IPS-20b (cell line): ENCODE measurements at regions not wholly inside any gene's neighbourhood (a gene's known extent, or its start where the extent isn't known, plus 50 kb on each side); places are given as distances from the start of the nearest gene placed in this dataset.

Experiments
- H3K27ac ChIP-seq: one replicate; pipeline ENCODE4 v1.5.1; 2013; ENCODE audit warnings: low read length
- H3K27me3 ChIP-seq: 2 replicates; pipeline ENCODE4 v1.6.1; 2013; ENCODE audit warnings: mild to moderate bottlenecking, low read length, inconsistent platforms; ENCODE audit not compliant: insufficient read depth
- H3K36me3 ChIP-seq: 2 replicates; pipeline ENCODE4 v1.6.1; 2013; ENCODE audit warnings: low read depth, mild to moderate bottlenecking, inconsistent platforms, low read length, moderate library complexity; ENCODE audit not compliant: insufficient read depth
- H3K4me1 ChIP-seq: 2 replicates; pipeline ENCODE4 v1.6.1; 2013; ENCODE audit warnings: mild to moderate bottlenecking, control low read depth, inconsistent platforms, low read length, moderate library complexity; ENCODE audit not compliant: insufficient read depth
- H3K4me3 ChIP-seq: 2 replicates; pipeline ENCODE4 v1.5.1; 2013; ENCODE audit warnings: mild to moderate bottlenecking, low read length, inconsistent platforms
- H3K9ac ChIP-seq: 2 replicates; pipeline ENCODE4 v1.6.1; 2013; ENCODE audit warnings: low read depth, mild to moderate bottlenecking, inconsistent platforms, low read length, moderate library complexity
- H3K9me3 ChIP-seq: 2 replicates; pipeline ENCODE4 v1.6.1; 2013; ENCODE audit warnings: mild to moderate bottlenecking, low read depth, low read length, inconsistent platforms; ENCODE audit not compliant: insufficient read depth

DNA sequence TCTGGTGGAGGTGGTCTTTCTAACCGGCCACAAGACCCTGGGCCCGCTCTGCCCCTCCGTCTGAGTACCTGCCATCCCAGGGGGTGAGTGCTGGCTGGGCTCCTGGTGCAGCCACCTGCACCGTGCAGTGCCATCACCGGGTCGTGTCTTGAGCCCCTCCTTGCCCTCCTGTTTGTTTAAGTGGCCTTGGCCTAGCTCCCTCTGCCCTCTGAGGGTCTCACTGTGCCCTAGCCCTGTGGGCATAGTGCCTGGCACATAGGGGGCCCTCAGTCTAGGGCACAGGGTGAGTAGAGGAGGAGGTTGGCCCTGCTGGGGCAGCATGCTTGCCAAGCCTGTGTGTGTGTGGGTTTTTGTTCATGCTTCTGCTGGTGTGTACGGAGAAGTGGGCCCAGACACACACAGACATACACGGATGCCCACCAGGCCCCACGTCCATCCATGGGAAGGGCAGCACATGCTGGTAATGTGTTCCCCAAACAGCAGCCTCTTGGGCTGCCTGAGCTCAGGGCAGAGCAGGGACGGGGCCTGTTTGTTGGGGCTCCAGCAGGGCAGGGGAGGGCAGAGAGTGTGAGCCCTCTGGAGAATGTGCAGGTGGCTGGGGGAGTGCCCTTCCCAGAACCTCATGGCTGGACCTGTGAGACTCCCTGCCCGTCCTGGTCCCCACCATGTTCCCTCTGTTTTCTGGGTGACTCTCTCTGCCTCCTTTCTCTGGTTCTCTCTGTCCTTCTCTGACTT lies 94.6 kb downstream of the GLI2 start:
- Histone ChIP-seq H3K27me3 (no peaks in the 10 kb centered on the region), H3K27ac (no peak overlapping the region), H3K9me3 (no peaks in the 10 kb centered on the region), H3K4me3 (no peak overlapping the region), H3K4me1 (peaks cover 12% of the 10 kb centered on the region), H3K9ac (no peak overlapping the region), H3K36me3 (peaks cover 8% of the 10 kb centered on the region; the same call in 1 of the 2 replicates)

- peaks cover 11% of the 10 kb centered on the region; the same call in 1 of the 2 replicates for H3K4me1 ChIP-seq
- H3K27ac ChIP-seq: no peak overlapping the region
- H3K27me3 ChIP-seq: no peaks in the 10 kb centered on the region
- peaks cover 5% of the 10 kb centered on the region; the same call in 1 of the 2 replicates for H3K36me3 ChIP-seq
- no peaks in the 10 kb centered on the region for H3K9me3 ChIP-seq
- no peak overlapping the region for H3K4me3 ChIP-seq
- H3K9ac ChIP-seq: no peak overlapping the region
Measured at GRCh38 chr2:120831086-120831485, 95.4 kb downstream of the GLI2 start.

GRCh38 chr2:120831891-120832290 lies 96.2 kb downstream of the GLI2 start:
- no peak overlapping the region for H3K27ac ChIP-seq
- no peak overlapping the region for H3K4me3 ChIP-seq

DNA sequence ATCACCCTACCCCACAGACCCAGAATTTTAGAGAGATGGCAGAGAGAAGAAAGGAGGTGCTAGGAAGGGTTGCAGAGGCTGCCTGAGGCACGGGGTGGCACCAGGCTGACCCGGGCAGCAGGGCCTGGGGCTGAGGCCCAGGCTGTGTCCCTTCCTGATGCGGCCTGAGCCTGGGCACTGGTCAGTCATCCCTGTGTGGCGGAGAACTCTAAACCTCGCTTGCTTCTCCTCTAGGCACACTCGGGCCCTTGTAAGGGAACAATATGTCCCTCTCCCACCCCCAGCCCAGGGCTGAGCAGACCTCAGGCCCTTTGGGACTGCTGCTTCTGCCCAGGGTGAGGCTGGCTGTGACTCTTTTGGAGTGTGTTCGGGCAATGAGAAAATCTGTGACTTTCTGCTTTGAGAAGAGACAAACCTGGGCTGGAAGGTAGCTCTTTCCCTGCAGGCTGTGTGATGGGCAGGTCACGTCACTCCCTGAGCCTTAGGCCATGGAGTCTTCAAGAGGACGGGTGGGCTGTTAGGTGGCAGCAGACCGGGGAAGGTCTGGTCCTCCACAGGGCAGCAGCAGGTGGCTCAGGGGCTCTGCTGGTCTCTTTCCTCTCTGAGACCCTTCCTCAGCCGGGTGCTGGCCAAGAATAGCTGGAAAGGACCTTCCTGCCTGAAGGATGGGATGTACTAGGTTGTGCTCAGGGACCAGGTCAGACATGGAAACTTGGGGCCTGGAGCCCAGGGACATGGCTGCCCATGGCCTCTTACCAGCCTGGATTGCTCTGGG lies 96.8 kb downstream of the GLI2 start:
- no peak overlapping the region for H3K27ac ChIP-seq
- H3K36me3 ChIP-seq: peaks cover 11% of the 10 kb centered on the region; the same call in 1 of the 2 replicates
- no peak overlapping the region for H3K4me3 ChIP-seq
- no peaks in the 10 kb centered on the region for H3K9me3 ChIP-seq
- H3K27me3 ChIP-seq: no peaks in the 10 kb centered on the region
- H3K4me1 ChIP-seq: peaks cover 12% of the 10 kb centered on the region; the same call in 1 of the 2 replicates
- no peak overlapping the region for H3K9ac ChIP-seq

More at GRCh38 chr2:120831891-120832290, 96.2 kb downstream of the GLI2 start:
- no peaks in the 10 kb centered on the region for H3K9me3 ChIP-seq
- peaks cover 12% of the 10 kb centered on the region; the same call in 1 of the 2 replicates for H3K4me1 ChIP-seq
- H3K9ac ChIP-seq: no peak overlapping the region
- no peaks in the 10 kb centered on the region for H3K27me3 ChIP-seq
- H3K36me3 ChIP-seq: peaks cover 11% of the 10 kb centered on the region; the same call in 1 of the 2 replicates

DNA sequence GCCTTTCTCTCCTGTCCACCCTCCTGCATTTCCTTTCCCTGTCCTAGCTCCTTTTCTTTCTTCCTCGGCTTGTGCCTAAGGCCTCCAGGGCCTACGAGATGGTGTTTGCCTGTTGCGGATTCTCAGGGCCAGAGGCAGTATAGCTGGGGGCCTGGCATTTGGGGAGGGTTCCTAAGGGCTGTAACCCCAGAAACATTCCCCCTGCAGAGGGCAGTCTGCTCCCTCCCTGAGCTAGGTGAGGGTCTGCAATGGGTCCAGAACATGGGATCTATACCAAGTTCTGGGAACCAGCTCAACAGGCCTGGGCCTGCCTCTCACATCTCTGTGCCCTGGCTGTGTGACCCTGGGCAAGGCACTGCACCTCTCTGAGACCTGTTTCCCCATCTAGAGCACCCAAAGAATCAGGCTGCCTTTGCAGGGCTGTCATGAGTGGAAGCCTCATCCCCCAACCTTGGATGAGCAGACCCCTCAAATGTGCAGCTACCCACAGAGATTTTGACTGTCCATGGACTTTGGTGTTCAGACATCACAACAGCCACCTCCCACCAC lies 97.5 kb downstream of the GLI2 start:
- no peaks in the 10 kb centered on the region for H3K9me3 ChIP-seq
- H3K27ac ChIP-seq: no peak overlapping the region
- peaks cover 12% of the 10 kb centered on the region; the same call in 1 of the 2 replicates for H3K4me1 ChIP-seq
- no peaks in the 10 kb centered on the region for H3K27me3 ChIP-seq
- no peak overlapping the region for H3K9ac ChIP-seq
- H3K4me3 ChIP-seq: no peak overlapping the region
- H3K36me3 ChIP-seq: peaks cover 11% of the 10 kb centered on the region; the same call in 1 of the 2 replicates

- Histone ChIP-seq H3K27me3 (no peaks in the 10 kb centered on the region), H3K27ac (no peak overlapping the region), H3K36me3 (peaks cover 9% of the 10 kb centered on the region; the same call in 1 of the 2 replicates), H3K4me1 (peaks cover 12% of the 10 kb centered on the region; the same call in 1 of the 2 replicates), H3K9me3 (no peaks in the 10 kb centered on the region), H3K9ac (no peak overlapping the region), H3K4me3 (no peak overlapping the region)
Measured at GRCh38 chr2:120834206-120834605, 98.5 kb downstream of the GLI2 start.

DNA sequence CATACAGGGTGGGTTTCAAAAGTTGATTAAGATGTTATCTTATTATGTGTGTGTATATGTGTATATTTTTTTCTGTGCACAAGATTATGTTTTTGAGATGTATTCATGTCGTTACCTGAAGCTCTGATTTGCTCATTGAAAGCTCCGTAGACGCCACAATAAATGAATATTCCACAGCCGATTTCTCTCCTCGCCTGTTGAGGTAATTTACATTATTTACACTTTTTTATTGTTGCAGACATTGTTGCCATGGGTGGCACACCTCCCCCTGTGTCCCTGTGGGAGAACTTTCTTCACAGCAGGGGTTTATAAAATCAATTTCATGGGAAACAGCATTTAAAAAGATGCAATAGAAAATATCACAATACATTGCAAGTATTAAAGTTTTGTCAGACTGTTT lies 100.6 kb downstream of the GLI2 start:
- no peak overlapping the region for H3K27ac ChIP-seq
- no peak overlapping the region for H3K4me3 ChIP-seq
- peaks cover 6% of the 10 kb centered on the region; the same call in 1 of the 2 replicates for H3K36me3 ChIP-seq
- no peaks in the 10 kb centered on the region for H3K27me3 ChIP-seq
- H3K9me3 ChIP-seq: no peaks in the 10 kb centered on the region
- H3K4me1 ChIP-seq: peaks cover 12% of the 10 kb centered on the region; the same call in 1 of the 2 replicates
- H3K9ac ChIP-seq: no peak overlapping the region

DNA sequence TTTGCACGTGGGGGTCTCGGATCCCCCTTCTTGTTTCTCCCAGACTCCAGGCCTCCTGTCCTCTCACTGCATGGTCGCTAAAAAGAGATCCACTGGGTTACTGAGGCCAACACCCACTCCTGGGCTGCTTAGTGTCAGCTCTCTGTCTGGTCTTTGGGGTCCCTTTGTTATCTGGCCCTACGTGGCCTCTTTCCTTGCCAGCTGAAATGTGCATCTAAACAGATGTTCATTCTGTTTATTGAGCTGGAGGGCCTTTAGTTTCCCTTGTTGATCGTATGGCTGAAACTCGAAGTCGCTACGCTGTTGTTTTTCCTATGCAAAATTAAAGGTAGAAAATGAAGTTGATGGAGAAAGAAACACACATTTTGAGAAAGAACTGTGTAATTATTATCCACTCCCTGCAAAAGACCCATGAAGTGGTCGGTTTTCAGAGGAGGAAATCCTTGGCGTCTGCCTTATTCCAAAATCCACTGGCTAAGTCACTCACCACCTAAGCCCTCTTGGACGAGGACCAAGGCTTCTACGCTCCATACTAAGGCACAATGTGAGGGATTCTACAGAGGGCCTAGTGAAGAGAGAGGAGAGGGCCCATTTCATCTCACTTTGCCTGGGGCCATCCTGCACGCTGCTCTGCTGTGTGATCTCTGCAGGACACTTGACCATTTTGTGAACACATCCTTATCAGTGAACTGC lies 105.3 kb downstream of the GLI2 start:
- H3K4me3 ChIP-seq: no peak overlapping the region
- H3K9me3 ChIP-seq: no peaks in the 10 kb centered on the region

GRCh38 chr2:120842456-120843439 lies 107.1 kb downstream of the GLI2 start:
- H3K4me3 ChIP-seq: no peak overlapping the region
- no peaks in the 10 kb centered on the region for H3K27me3 ChIP-seq
- no peaks in the 10 kb centered on the region for H3K36me3 ChIP-seq
- no peak overlapping the region for H3K27ac ChIP-seq
- no peak overlapping the region for H3K9ac ChIP-seq
- no peaks in the 10 kb centered on the region; the same call in 1 of the 2 replicates for H3K4me1 ChIP-seq
- H3K9me3 ChIP-seq: no peaks in the 10 kb centered on the region

More for the DNA sequence above, 105.3 kb downstream of the GLI2 start:
- Histone ChIP-seq H3K4me1 (peaks cover 2% of the 10 kb centered on the region; the same call in 1 of the 2 replicates), H3K27ac (no peak overlapping the region), H3K9ac (no peak overlapping the region), H3K27me3 (no peaks in the 10 kb centered on the region), H3K36me3 (peaks cover 6% of the 10 kb centered on the region; the same call in 1 of the 2 replicates)

DNA sequence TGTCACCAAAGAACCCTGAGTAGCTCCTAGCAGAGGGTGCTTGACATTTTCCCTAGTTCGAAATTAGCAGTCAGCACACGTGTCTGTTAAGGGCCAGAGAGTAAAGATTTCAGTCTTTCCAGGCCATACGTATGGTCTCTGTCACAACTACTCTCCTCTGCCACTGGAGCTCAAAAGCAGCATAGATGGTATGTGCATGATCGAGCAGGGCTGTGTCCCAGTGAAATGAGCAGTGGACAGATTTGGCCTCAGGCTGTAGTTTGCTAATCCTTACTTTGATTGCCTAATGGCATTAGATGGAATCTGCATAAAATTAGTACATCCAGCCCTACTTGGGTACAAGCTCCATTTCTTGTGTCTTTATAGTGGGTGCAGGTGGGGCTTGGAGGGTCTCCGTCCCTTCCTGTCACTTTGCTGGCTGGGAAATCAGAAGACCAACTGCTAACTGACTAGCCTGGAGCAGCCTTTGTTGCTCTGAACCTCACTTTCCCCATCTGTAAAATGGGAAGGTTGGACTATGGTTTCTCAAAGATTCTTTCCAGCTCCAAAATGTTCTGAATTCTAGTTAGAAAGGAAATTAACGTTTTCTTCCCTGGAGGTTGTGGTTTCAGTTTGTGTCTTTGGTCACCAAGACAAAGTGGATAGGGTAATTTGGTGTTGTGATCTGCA lies 108.5 kb downstream of the GLI2 start:
- H3K36me3 ChIP-seq: no peaks in the 10 kb centered on the region
- no peak overlapping the region for H3K4me3 ChIP-seq
- no peak overlapping the region for H3K27ac ChIP-seq
- H3K27me3 ChIP-seq: no peaks in the 10 kb centered on the region
- H3K4me1 ChIP-seq: no peaks in the 10 kb centered on the region; the same call in 1 of the 2 replicates
- no peaks in the 10 kb centered on the region for H3K9me3 ChIP-seq
- no peak overlapping the region for H3K9ac ChIP-seq
